WTC11 (cell line): ENCODE measurements at regions not wholly inside any gene's neighbourhood (a gene's known extent, or its start where the extent isn't known, plus 50 kb on each side); places are given as distances from the start of the nearest gene placed in this dataset.

Experiments
- CBFB ChIP-seq: sonication (generic); formaldehyde crosslinking; IDR thresholded peaks from 2 replicates; pipeline ENCODE4 v1.8.1; 2022; ENCODE audit warnings: mild to moderate bottlenecking, low read depth, missing genetic modification reagents
- ZNF317 ChIP-seq: sonication (generic); formaldehyde crosslinking; IDR thresholded peaks from 2 replicates; pipeline ENCODE4 v1.8.1; 2023; ENCODE audit warnings: low read depth, mild to moderate bottlenecking, moderate library complexity, missing genetic modification reagents, borderline replicate concordance
- ZNF396 ChIP-seq: fragments of 250-450 bp; sonication (Bioruptor Pico); IDR thresholded peaks from 2 replicates; pipeline ENCODE4 v1.8.0; 2021; ENCODE audit warnings: mild to moderate bottlenecking, moderate library complexity, borderline replicate concordance
- TF ChIP-seq, protein P1 (sequence below): sonication (generic); formaldehyde crosslinking; IDR thresholded peaks from 2 replicates; pipeline ENCODE4 v1.8.1; 2022; ENCODE audit warnings: low read depth, mild to moderate bottlenecking, moderate library complexity, missing genetic modification reagents, borderline replicate concordance
- TF ChIP-seq, protein P2 (sequence below): sonication (generic); formaldehyde crosslinking; IDR thresholded peaks from 2 replicates; pipeline ENCODE4 v1.8.0; 2022; ENCODE audit warnings: mild to moderate bottlenecking, missing genetic modification reagents
- TF ChIP-seq, protein P3 (sequence below): sonication (generic); formaldehyde crosslinking; IDR thresholded peaks from 2 replicates; pipeline ENCODE4 v1.8.0; 2022; ENCODE audit warnings: mild to moderate bottlenecking, missing genetic modification reagents

DNA sequence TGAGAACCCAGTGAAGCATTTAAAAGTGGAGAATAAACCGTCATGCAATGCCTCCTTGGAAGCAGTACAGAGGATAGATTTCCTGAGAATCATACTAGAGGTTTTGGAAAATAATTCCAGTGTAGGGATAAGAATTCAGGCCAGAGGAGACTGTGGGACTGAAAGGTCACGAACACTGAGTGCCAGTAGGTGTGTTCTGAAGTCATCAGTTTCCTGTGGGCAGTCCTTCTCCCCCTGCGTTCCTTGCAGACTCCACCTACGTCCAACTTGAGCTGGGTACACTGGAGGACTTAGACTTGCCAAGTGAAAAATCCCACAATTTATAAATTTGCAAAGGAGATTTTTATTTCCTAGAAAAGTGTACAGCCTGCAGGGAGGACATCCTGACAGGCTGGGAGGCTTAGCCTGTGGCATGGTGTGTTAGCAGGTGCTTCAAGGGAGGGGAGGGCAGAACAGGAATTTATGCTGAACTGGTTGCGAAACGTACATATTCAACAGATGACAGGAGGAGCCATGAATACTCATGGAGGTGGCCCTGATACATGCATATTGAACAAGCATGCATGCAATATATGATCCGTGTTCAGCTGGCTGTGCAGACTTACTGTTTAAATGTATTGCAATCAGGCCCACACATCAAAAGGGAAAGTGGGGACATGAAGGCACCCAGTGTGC, 72.9 kb upstream of the POM121L12 start:
- TF ChIP-seq, protein P1, sequence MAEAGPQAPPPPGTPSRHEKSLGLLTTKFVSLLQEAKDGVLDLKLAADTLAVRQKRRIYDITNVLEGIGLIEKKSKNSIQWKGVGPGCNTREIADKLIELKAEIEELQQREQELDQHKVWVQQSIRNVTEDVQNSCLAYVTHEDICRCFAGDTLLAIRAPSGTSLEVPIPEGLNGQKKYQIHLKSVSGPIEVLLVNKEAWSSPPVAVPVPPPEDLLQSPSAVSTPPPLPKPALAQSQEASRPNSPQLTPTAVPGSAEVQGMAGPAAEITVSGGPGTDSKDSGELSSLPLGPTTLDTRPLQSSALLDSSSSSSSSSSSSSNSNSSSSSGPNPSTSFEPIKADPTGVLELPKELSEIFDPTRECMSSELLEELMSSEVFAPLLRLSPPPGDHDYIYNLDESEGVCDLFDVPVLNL (CRISPR knock-in tag), result no peak
- TF ChIP-seq, protein P2, sequence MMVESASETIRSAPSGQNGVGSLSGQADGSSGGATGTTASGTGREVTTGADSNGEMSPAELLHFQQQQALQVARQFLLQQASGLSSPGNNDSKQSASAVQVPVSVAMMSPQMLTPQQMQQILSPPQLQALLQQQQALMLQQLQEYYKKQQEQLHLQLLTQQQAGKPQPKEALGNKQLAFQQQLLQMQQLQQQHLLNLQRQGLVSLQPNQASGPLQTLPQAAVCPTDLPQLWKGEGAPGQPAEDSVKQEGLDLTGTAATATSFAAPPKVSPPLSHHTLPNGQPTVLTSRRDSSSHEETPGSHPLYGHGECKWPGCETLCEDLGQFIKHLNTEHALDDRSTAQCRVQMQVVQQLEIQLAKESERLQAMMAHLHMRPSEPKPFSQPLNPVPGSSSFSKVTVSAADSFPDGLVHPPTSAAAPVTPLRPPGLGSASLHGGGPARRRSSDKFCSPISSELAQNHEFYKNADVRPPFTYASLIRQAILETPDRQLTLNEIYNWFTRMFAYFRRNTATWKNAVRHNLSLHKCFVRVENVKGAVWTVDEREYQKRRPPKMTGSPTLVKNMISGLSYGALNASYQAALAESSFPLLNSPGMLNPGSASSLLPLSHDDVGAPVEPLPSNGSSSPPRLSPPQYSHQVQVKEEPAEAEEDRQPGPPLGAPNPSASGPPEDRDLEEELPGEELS, result no peak
- TF ChIP-seq, protein P3, sequence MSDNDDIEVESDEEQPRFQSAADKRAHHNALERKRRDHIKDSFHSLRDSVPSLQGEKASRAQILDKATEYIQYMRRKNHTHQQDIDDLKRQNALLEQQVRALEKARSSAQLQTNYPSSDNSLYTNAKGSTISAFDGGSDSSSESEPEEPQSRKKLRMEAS (CRISPR knock-in tag), result no peak
- TF ChIP-seq ZNF396 (CRISPR knock-in tag) (no peak), ZNF317 (CRISPR knock-in tag) (no peak), CBFB (CRISPR knock-in tag) (no peak)
